ENCODE measurements at regions not wholly inside any gene's neighbourhood (a gene's known extent, or its start where the extent isn't known, plus 50 kb on each side); places are given as distances from the start of the nearest gene placed in this dataset.

DNA sequence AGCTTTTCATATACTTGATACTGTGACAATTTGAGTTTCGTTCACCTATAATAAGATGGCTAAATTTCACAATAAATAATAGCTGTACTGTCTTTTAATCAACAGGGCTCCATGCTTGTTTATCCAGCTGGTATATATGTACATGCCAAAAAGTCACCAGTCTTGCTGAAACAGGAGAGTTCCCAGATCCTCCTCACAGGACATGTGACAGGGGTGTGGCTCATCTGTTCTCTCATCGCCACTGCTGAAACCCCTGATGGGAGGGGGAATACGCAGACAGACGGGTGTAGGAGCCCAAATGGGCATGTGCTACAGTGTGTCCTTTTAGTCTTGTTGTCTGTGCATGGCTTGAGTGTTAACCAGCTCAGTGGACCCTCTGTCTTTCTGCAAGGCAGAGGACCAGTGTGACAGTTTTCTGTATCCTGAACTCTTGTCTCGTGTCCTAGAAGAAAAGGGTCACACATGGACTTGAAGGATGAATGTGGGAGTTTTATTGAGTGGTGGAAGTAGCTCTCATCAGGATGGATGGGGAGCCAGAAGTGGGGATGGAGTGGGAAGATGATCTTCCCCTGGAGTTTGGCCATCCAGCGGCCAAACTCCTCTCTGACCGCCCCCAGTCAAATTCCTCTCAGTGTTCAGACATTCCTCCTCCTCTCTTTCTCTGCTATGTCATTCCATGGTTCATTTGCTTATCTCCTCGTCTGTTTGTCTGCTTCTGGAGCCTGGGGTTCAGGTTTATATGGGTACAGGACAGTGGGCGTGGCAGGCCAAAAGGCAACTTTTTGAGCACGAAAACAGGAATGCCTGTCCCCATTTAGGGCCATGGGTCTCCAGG, 113.1 kb upstream of the NECTIN3 start:
- Mint-ChIP-seq H3K4me3 (ENCODE audit: low read depth) (no peak overlapping the region), H3K27me3 (ENCODE audit: low read depth) (peaks cover 3% of the 10 kb centered on the region), H3K36me3 (ENCODE audit: low read depth) (no peaks in the 10 kb centered on the region), H3K4me1 (ENCODE audit: low read depth) (no peaks in the 10 kb centered on the region), H3K9me3 (no peaks in the 10 kb centered on the region), H3K27ac (no peak overlapping the region)
- no peak for DNase-seq (ENCODE audit: low spot score)
- intact Hi-C loops (cut with micrococcal nuclease), result no loop called here

DNA sequence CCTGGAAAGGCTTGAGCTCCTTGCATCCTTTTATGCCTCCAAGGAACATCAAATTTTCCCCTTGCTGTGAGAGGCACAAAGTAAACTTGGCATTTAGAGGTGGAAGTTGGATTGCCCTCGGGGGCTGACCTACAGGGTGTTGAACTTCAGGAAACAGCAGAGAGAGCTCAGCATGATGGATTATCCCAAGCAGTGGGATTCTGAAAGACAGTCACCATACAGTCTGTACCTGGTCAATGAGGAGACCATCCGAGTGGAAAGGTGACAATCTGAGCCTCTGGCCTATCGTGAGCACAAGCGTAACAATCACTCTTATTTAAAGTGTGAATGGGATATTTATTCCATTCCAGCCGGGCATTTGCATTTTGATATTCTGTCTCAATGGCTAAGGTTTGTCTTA, 105.6 kb upstream of the NECTIN3 start:
- H3K4me1 Mint-ChIP-seq (ENCODE audit: low read depth), result no peaks in the 10 kb centered on the region
- H3K27ac Mint-ChIP-seq, result no peak overlapping the region
- intact Hi-C loops (cut with micrococcal nuclease), result no loop called here
- H3K27me3 Mint-ChIP-seq (ENCODE audit: low read depth), result peaks cover 1% of the 10 kb centered on the region
- no peak overlapping the region for H3K4me3 Mint-ChIP-seq (ENCODE audit: low read depth)
- DNase-seq (ENCODE audit: low spot score), result no peak
- no peaks in the 10 kb centered on the region for H3K36me3 Mint-ChIP-seq (ENCODE audit: low read depth)
- H3K9me3 Mint-ChIP-seq, result no peaks in the 10 kb centered on the region

DNA sequence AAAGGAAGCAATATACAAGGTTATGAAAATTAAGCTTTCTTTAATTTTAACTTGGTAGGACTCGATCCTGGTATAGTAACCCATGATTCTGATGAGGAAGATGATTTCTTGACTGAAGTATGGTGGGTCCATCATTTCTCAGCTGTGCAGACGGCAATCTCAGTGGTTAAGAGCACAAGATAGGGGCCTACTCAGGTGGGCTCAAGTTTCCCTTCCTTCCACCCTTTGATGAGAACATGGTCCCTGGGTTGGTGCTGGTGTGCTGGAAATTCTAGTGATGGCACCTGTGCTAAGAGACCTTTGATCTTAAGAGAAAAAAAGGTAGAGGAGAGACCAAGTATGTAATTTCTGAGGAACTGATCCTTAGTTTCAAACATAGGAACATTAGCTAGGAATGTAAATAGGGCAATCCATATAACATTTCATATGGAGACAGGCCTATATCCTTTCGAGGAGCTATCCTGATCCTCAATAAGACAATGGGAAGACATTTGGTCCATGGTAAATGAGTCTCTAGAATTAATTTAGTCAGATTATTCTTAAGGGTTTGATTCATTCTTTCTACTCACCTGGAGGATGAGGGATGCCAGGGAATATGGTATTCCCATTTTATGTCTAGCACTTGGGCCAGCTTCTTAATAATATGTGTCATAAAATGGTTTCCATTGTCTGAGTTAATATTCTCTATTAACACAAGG, 104.5 kb upstream of the NECTIN3 start:
- no peak overlapping the region for H3K4me3 Mint-ChIP-seq (ENCODE audit: low read depth)
- H3K4me1 Mint-ChIP-seq (ENCODE audit: low read depth), result no peaks in the 10 kb centered on the region
- H3K36me3 Mint-ChIP-seq (ENCODE audit: low read depth), result no peaks in the 10 kb centered on the region
- no peak for DNase-seq (ENCODE audit: low spot score)
- intact Hi-C loops (cut with micrococcal nuclease), result no loop called here
- H3K27ac Mint-ChIP-seq, result no peak overlapping the region
- H3K9me3 Mint-ChIP-seq, result no peaks in the 10 kb centered on the region
- peaks cover 3% of the 10 kb centered on the region for H3K27me3 Mint-ChIP-seq (ENCODE audit: low read depth)

DNA sequence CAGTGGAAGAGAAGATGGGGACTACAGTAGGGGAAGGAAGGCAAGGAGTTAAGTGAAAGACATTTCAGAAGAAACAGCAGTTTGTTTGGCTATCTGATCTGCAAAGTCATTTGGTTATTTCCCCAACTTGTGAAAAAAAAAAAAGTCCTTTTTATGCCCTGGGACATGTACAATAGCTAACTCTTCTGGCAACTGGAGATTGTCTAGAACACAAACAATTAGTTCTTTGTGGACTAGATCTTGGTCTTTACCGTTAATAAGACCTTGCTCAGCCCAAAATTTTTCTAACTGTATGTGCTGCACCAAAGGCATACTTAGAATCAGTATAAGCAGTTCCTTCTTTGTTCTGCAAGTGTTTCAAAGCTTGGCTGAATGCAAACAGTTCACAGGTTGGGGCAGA, 103.5 kb upstream of the NECTIN3 start:
- DNase-seq (ENCODE audit: low spot score), result no peak
- Mint-ChIP-seq H3K27ac (no peak overlapping the region), H3K4me1 (ENCODE audit: low read depth) (no peaks in the 10 kb centered on the region), H3K27me3 (ENCODE audit: low read depth) (peaks cover 4% of the 10 kb centered on the region), H3K4me3 (ENCODE audit: low read depth) (no peak overlapping the region), H3K9me3 (no peaks in the 10 kb centered on the region), H3K36me3 (ENCODE audit: low read depth) (no peaks in the 10 kb centered on the region)
- intact Hi-C loops (cut with micrococcal nuclease), result no loop called here

DNA sequence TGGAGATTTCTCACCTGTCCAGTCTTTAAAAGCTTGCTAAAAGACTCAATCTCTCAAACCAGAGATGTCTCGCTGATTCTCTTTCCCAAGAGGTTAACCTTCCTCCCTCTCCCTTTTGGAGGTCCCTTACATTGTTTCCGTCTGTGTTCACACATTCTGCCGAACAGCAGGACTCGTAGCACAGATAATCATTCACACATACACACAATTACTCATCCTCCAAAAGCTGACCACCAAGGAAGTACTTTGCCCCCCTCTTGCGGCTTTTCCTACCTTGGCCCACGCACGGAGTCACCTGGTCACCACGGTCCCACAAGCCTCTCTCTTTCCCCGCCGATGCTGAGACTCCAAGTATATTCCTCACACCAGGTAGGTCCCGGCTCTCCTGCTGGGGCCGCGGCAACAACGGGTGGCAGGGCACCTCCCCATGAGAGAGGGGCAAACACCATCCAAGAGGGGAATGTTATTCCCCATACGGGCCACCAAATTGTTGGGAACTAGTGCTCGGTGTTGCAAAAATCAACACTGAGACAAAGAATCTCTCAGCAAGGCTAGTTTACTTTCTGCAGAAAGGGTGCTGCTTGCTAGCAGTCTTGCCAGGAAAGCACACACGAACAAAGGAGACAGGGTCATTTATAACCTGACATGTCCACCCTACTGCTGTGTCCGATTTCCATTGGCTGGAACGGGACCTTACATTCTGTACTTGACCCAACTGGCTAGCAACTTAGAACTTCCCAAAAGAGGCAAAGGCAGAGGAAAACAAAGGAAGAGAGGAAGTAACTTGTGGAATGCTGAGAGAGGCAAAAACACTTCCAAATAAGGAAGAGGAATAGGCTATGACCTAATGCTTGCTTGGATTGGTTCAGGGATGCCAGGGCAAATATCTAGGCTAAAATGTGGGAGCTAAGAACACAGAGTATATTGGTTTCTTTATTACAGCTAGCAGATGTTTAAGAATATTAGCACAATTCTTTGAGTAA, 102.1 kb upstream of the NECTIN3 start:
- H3K9me3 Mint-ChIP-seq, result no peaks in the 10 kb centered on the region

DNA sequence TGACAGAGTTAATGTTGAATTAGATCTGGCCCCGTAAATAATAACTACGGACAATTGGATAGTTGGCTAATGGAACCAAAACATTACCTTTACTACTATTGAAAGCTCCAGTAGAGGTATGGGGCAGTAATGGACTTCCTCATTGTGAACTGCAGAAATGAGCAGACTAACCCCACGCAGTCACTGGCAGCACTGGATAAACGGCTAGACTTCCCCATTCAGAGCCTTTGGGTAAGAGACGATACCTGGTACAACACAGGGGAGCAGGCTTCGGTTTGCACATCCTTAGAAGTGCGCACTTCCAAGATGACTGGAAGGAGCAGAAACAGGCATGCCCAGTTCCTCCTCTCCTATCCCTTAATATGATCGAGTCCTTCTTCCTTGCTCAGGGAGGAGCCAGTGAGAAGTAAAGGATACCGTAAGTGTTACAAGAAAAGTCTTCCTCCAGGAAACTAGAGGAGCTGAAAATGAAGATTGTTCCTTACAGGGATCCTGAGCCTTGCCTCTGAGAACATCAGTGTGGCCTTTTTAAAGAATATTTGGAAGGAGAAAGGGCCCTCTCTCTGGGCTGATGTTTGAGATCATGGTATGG, 100.5 kb upstream of the NECTIN3 start:
- Mint-ChIP-seq H3K27me3 (ENCODE audit: low read depth) (peaks cover 6% of the 10 kb centered on the region), H3K4me3 (ENCODE audit: low read depth) (no peak overlapping the region), H3K4me1 (ENCODE audit: low read depth) (peaks cover 3% of the 10 kb centered on the region), H3K9me3 (no peaks in the 10 kb centered on the region), H3K36me3 (ENCODE audit: low read depth) (no peaks in the 10 kb centered on the region), H3K27ac (no peak overlapping the region)
- DNase-seq (ENCODE audit: low spot score), result no peak
- intact Hi-C loops (cut with micrococcal nuclease), result no loop called here

More for the DNA sequence above, 102.1 kb upstream of the NECTIN3 start:
- intact Hi-C loops (cut with micrococcal nuclease), result no loop called here
- Mint-ChIP-seq H3K36me3 (ENCODE audit: low read depth) (no peaks in the 10 kb centered on the region), H3K27me3 (ENCODE audit: low read depth) (peaks cover 6% of the 10 kb centered on the region), H3K4me3 (ENCODE audit: low read depth) (no peak overlapping the region), H3K4me1 (ENCODE audit: low read depth) (peaks cover 3% of the 10 kb centered on the region), H3K27ac (no peak overlapping the region)
- no peak for DNase-seq (ENCODE audit: low spot score)

DNA sequence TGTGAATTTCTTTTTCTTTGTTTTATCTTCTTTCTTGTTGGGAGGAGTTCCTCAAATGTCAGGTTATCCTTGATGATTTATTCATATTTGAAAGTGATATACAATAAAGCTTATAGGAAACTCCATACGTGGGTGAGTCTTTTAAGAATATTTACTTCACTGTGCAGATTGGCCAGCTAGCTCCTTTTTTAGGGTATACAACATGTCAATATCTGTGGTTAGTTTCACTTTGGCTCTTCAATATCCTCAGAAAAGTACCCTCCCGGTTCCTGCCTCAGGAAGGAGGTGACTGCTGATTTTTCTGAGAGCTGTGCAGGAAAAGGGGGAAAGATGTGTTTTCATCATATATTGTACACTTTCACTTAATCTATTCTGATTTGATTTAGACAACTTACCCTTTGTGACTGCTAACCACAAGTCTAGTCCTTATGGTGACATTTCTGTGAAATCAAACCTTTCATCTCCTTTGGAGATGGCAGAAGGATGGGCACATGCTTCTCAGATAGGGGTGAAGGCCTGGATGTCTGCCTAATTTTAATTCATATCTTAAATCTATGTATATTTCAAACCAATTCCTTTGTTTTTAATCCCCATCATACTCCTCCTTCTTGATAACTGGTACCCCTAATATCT, 98.2 kb upstream of the NECTIN3 start:
- no peaks in the 10 kb centered on the region for H3K36me3 Mint-ChIP-seq (ENCODE audit: low read depth)
- H3K4me3 Mint-ChIP-seq (ENCODE audit: low read depth), result no peak overlapping the region
- H3K4me1 Mint-ChIP-seq (ENCODE audit: low read depth), result peaks cover 3% of the 10 kb centered on the region
- no peak overlapping the region for H3K27ac Mint-ChIP-seq
- H3K27me3 Mint-ChIP-seq (ENCODE audit: low read depth), result peaks cover 11% of the 10 kb centered on the region
- intact Hi-C loops (cut with micrococcal nuclease), result no loop called here
- no peaks in the 10 kb centered on the region for H3K9me3 Mint-ChIP-seq
- no peak for DNase-seq (ENCODE audit: low spot score)

DNA sequence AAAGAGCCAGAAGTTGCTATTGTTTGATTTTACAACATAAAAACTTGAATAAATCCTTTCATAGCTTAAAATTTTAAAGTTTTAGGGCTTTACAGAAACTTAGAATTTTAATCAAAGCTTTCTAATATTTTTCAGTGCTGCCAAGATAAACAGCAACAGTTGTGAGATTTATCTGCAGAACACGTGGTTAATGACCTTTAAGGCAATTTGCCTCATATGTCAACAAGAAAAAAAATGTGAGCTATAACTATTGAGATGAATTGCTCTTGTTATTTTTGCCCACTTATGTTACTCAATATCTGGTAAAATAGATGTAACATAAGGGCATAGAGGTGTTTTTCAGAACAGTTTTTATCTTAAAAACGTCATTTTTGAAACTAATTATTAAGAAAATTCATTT, 96.7 kb upstream of the NECTIN3 start:
- Mint-ChIP-seq H3K36me3 (ENCODE audit: low read depth) (no peaks in the 10 kb centered on the region), H3K27me3 (ENCODE audit: low read depth) (peaks cover 11% of the 10 kb centered on the region), H3K9me3 (no peaks in the 10 kb centered on the region), H3K4me3 (ENCODE audit: low read depth) (no peak overlapping the region), H3K4me1 (ENCODE audit: low read depth) (peaks cover 3% of the 10 kb centered on the region), H3K27ac (no peak overlapping the region)
- intact Hi-C loops (cut with micrococcal nuclease), result no loop called here
- DNase-seq (ENCODE audit: low spot score), result no peak

DNA sequence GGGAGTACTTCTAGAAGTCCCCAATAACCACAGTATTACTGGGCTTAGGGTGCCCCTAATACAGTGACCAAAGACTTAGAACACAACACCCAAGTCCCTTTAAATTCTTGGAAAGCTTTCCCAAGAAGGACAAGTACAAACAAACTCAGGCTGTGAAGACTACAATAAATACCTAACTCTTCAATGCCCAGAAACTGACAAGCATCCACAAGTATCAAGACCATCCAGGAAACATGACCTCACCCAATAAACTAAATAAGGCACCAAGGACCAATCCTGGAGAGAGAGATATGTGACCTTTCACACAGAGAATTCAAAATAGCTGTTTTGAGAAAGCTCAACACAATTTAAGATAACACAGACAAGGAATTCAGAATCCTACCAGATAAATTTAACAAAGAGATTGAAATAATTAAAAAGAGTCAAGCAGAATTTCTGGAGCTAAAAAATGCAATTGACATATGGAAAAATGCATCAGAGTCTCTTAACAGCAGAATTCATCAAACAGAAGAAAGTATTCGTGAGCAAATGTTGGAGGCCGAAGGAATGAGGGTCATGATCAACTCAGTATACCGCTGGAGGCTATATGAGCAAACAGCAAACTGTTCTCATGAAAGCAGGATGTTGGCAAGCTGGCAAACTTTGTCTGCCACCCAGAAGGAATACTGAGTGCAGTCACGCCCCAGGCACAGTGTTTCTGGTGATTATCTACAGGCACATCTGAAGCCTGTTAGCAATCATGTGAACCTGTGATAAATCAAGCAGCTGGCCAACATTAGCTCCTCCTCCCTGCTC, 87.0 kb upstream of the NECTIN3 start:
- H3K36me3 Mint-ChIP-seq (ENCODE audit: low read depth), result no peaks in the 10 kb centered on the region
- no peaks in the 10 kb centered on the region for H3K9me3 Mint-ChIP-seq
- DNase-seq (ENCODE audit: low spot score), result no peak
- H3K27ac Mint-ChIP-seq, result no peak overlapping the region
- intact Hi-C loops (cut with micrococcal nuclease), result no loop called here
- H3K4me1 Mint-ChIP-seq (ENCODE audit: low read depth), result no peaks in the 10 kb centered on the region
- H3K4me3 Mint-ChIP-seq (ENCODE audit: low read depth), result no peak overlapping the region
- no peaks in the 10 kb centered on the region for H3K27me3 Mint-ChIP-seq (ENCODE audit: low read depth)

DNA sequence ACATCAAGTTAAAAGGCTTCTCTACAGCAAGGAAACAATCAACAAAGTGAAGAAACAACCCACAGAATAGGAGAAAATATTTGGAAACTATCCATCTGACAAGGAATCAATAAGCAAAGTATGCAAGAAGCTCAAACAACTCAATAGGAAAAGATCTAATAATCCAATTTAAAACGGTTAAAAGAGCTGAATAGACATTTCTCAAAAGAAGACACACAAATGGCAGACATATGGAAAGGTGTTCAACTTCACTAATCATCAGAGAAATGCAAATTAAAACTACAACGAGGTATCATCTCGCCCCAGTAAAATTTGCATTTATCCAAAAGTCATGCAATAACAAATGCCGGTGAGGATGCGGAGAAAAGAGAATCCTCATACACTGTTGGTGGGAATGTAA, 82.2 kb upstream of the NECTIN3 start:
- Mint-ChIP-seq H3K27me3 (ENCODE audit: low read depth) (no peaks in the 10 kb centered on the region), H3K27ac (no peak overlapping the region), H3K9me3 (no peaks in the 10 kb centered on the region), H3K4me1 (ENCODE audit: low read depth) (no peaks in the 10 kb centered on the region), H3K4me3 (ENCODE audit: low read depth) (no peak overlapping the region), H3K36me3 (ENCODE audit: low read depth) (no peaks in the 10 kb centered on the region)
- intact Hi-C loops (cut with micrococcal nuclease), result no loop called here
- DNase-seq (ENCODE audit: low spot score), result no peak

DNA sequence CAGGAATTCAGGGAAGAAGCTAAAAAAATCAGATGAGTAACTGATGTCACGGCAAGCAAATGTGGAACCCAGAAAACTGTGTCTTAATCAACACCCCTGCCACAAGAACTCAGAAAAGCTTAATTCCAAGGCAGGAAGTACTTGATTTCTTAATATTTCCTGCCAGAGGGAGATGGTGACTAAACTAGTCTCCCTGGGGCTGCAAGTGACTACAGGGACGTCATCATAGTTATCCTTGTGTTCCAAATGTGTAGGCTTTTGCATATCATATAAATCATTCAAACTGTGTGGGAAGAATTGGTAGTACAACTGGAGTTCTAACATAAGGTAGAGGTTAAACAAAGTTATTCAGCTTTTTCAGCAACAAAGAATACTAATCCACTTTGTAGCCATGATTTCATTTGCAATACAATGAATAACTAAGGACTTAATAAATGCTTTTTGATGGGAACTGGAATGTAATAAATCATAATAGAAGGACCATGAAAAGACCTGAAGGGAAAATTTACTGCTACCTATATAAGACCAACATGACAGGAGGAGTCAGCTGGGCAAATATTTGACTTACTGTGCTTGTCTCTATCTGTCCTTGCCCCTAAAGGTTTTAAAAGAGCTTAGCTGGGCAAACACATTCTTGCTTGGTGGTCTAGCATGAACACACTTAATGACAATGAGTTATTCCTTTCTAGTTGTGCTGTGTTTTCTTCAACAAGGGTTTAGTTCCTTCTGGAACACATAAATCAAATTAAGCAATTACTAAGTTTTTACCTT, 76.0 kb upstream of the NECTIN3 start:
- intact Hi-C loops (cut with micrococcal nuclease), result no loop called here
- Mint-ChIP-seq H3K36me3 (ENCODE audit: low read depth) (no peaks in the 10 kb centered on the region), H3K27me3 (ENCODE audit: low read depth) (no peaks in the 10 kb centered on the region), H3K4me3 (ENCODE audit: low read depth) (no peak overlapping the region), H3K9me3 (no peaks in the 10 kb centered on the region), H3K27ac (no peak overlapping the region), H3K4me1 (ENCODE audit: low read depth) (no peaks in the 10 kb centered on the region)
- no peak for DNase-seq (ENCODE audit: low spot score)
